Neural crest cell (in vitro differentiated cells): ENCODE measurements at regions not wholly inside any gene's neighbourhood (a gene's known extent, or its start where the extent isn't known, plus 50 kb on each side); places are given as distances from the start of the nearest gene placed in this dataset.
A peak's percentile ranks its signal among the peaks of the same experiment; 100 is the strongest.

Experiments used
- DNase-seq: peaks from one replicate; pipeline ENCODE4 v3.0.0; 2021; ENCODE audit warnings: low read depth, mixed read lengths, low spot score
- H3K27ac Mint-ChIP-seq: one replicate; pipeline ENCODE4 v1.8.0; 2021; ENCODE audit warnings: mild to moderate bottlenecking, mixed read lengths; ENCODE audit not compliant: unreplicated experiment
- H3K27me3 Mint-ChIP-seq: 2 replicates; pipeline ENCODE4 v1.8.0; 2021; ENCODE audit warnings: low read depth, mild to moderate bottlenecking, mixed read lengths
- H3K36me3 Mint-ChIP-seq: 2 replicates; pipeline ENCODE4 v1.8.0; 2021; ENCODE audit warnings: low read depth, mild to moderate bottlenecking, mixed read lengths
- H3K4me1 Mint-ChIP-seq: 2 replicates; pipeline ENCODE4 v1.8.0; 2021; ENCODE audit warnings: mixed read lengths
- H3K4me3 Mint-ChIP-seq: one replicate; pipeline ENCODE4 v1.8.0; 2021; ENCODE audit warnings: mild to moderate bottlenecking, mixed read lengths
- H3K9me3 Mint-ChIP-seq: 2 replicates; pipeline ENCODE4 v1.8.0; 2021; ENCODE audit warnings: mixed read lengths
- CTCF ChIP-seq: fragments of 200-600 bp; sonication (generic); conservative IDR thresholded peaks from 2 replicates; pipeline ENCODE4 v1.5.0; 2021; ENCODE audit warnings: antibody characterized with exemption, mild to moderate bottlenecking

GRCh38 chr10:9305018-9305655, 1250.6 kb downstream of the GATA3 start:
- Mint-ChIP-seq H3K4me1 (peaks cover 4% of the 10 kb centered on the region), H3K36me3 (no peaks in the 10 kb centered on the region), H3K27me3 (peaks cover 45% of the 10 kb centered on the region), H3K27ac (no peak overlapping the region), H3K4me3 (no peak overlapping the region), H3K9me3 (no peaks in the 10 kb centered on the region)
- TF ChIP-seq CTCF = peak; percentile 74
- no peak for DNase-seq

- peak; percentile 55 for TF ChIP-seq CTCF
- no peak for DNase-seq
- Mint-ChIP-seq H3K4me3 (no peak overlapping the region), H3K27ac (no peak overlapping the region), H3K4me1 (no peaks in the 10 kb centered on the region), H3K36me3 (no peaks in the 10 kb centered on the region), H3K9me3 (no peaks in the 10 kb centered on the region), H3K27me3 (peaks cover 14% of the 10 kb centered on the region)
These were observed 1257.4 kb downstream of the GATA3 start for GRCh38 chr10:9311702-9312499.

GRCh38 chr10:9315292-9315691, 1260.8 kb downstream of the GATA3 start:
- no peak overlapping the region for H3K4me3 Mint-ChIP-seq
- no peak for DNase-seq
- peaks cover 11% of the 10 kb centered on the region for H3K4me1 Mint-ChIP-seq
- H3K9me3 Mint-ChIP-seq = no peaks in the 10 kb centered on the region
- no peak for TF ChIP-seq CTCF
- H3K36me3 Mint-ChIP-seq = no peaks in the 10 kb centered on the region
- H3K27me3 Mint-ChIP-seq = no peaks in the 10 kb centered on the region
- H3K27ac Mint-ChIP-seq = no peak overlapping the region

- Mint-ChIP-seq H3K4me1 (peaks cover 17% of the 10 kb centered on the region), H3K36me3 (no peaks in the 10 kb centered on the region), H3K9me3 (peaks cover under 1% of the 10 kb centered on the region), H3K4me3 (no peak overlapping the region), H3K27me3 (no peaks in the 10 kb centered on the region), H3K27ac (no peak overlapping the region)
- peak; percentile 92 for TF ChIP-seq CTCF
- DNase-seq = no peak
These were observed 1277.1 kb downstream of the GATA3 start for GRCh38 chr10:9331583-9332008.

- TF ChIP-seq CTCF = no peak
- H3K4me1 Mint-ChIP-seq = peaks cover 4% of the 10 kb centered on the region
- no peak for DNase-seq
- no peak overlapping the region for H3K4me3 Mint-ChIP-seq
- no peaks in the 10 kb centered on the region for H3K27me3 Mint-ChIP-seq
- H3K36me3 Mint-ChIP-seq = peaks cover 4% of the 10 kb centered on the region
- H3K9me3 Mint-ChIP-seq = peaks cover 3% of the 10 kb centered on the region
- H3K27ac Mint-ChIP-seq = no peak overlapping the region
These were observed 1279.8 kb downstream of the GATA3 start for GRCh38 chr10:9334270-9334669.
